ENCODE measurements at regions not wholly inside any gene's neighbourhood (a gene's known extent, or its start where the extent isn't known, plus 50 kb on each side); places are given as distances from the start of the nearest gene placed in this dataset.

- FAIRE-seq (no peak), DNase-seq (no peak)
- Histone ChIP-seq H3K36me3 (ENCODE audit: control insufficient read depth in 2 of 3, insufficient read depth in 3 of 3, low read length in 3 of 3) (no peaks in the 10 kb centered on the region), H3K9me3 (ENCODE audit: control insufficient read depth in 2 of 3, insufficient read depth in 1 of 3, low read length in 3 of 3) (no peaks in the 10 kb centered on the region), H3K27ac (ENCODE audit: low read depth in 2 of 2, low read length in 2 of 2) (no peak overlapping the region), H3K27me3 (ENCODE audit: control insufficient read depth, insufficient read depth, low read length) (no peaks in the 10 kb centered on the region), H3K4me3 (ENCODE audit: low read length in 3 of 3) (no peak overlapping the region), H3K9ac (ENCODE audit: low read length in 3 of 3) (no peak overlapping the region), H3K4me1 (ENCODE audit: control insufficient read depth in 2 of 3, insufficient read depth in 2 of 3, low read depth in 1 of 3, low read length in 3 of 3) (peaks cover 0 to 14% (median 0%) of the 10 kb centered on the region in 3 donors)
- TF ChIP-seq CTCF (IDR thresholded peaks at IDR 0.05; ENCODE audit: borderline replicate concordance, extremely low read depth, insufficient read depth): no peak
- intact Hi-C loops (cut with DNase I): no loop called here
Observed at GRCh38 chr6:146881228-146882181, 282.7 kb downstream of the ADGB start.

- H3K36me3 ChIP-seq (ENCODE audit: control insufficient read depth in 2 of 3, insufficient read depth in 3 of 3, low read length in 3 of 3): no peaks in the 10 kb centered on the region
- no peak overlapping the region for H3K27ac ChIP-seq (ENCODE audit: low read depth in 2 of 2, low read length in 2 of 2)
- no peaks in the 10 kb centered on the region for H3K9me3 ChIP-seq (ENCODE audit: control insufficient read depth in 2 of 3, insufficient read depth in 1 of 3, low read length in 3 of 3)
- H3K27me3 ChIP-seq (ENCODE audit: control insufficient read depth, insufficient read depth, low read length): no peaks in the 10 kb centered on the region
- no peak for TF ChIP-seq CTCF (IDR thresholded peaks at IDR 0.05; ENCODE audit: borderline replicate concordance, extremely low read depth, insufficient read depth)
- peaks cover 0 to 5% (median 0%) of the 10 kb centered on the region in 3 donors for H3K4me1 ChIP-seq (ENCODE audit: control insufficient read depth in 2 of 3, insufficient read depth in 2 of 3, low read depth in 1 of 3, low read length in 3 of 3)
- no peak overlapping the region for H3K4me3 ChIP-seq (ENCODE audit: low read length in 3 of 3)
- intact Hi-C loops (cut with DNase I): no loop called here
- DNase-seq (no peak), FAIRE-seq (no peak)
- H3K9ac ChIP-seq (ENCODE audit: low read length in 3 of 3): no peak overlapping the region
Observed at GRCh38 chr6:146883640-146884531, 285.1 kb downstream of the ADGB start.

GRCh38 chr6:146884728-146885127 is 286.0 kb downstream of the ADGB start:
- intact Hi-C loops (cut with DNase I): no loop called here
- FAIRE-seq (peak; percentile 52), DNase-seq (peak in 2 of 5 donors; percentile 45 to 53)
- H3K4me1 ChIP-seq (ENCODE audit: control insufficient read depth in 2 of 3, insufficient read depth in 2 of 3, low read depth in 1 of 3, low read length in 3 of 3): peaks cover 0 to 5% (median 0%) of the 10 kb centered on the region in 3 donors
- peak overlapping the region in 1 of 2 donors; percentile 5 for H3K27ac ChIP-seq (ENCODE audit: low read depth in 2 of 2, low read length in 2 of 2)
- no peaks in the 10 kb centered on the region for H3K36me3 ChIP-seq (ENCODE audit: control insufficient read depth in 2 of 3, insufficient read depth in 3 of 3, low read length in 3 of 3)
- H3K27me3 ChIP-seq (ENCODE audit: control insufficient read depth, insufficient read depth, low read length): no peaks in the 10 kb centered on the region
- H3K9me3 ChIP-seq (ENCODE audit: control insufficient read depth in 2 of 3, insufficient read depth in 1 of 3, low read length in 3 of 3): no peaks in the 10 kb centered on the region
- H3K4me3 ChIP-seq (ENCODE audit: low read length in 3 of 3): no peak overlapping the region
- no peak for TF ChIP-seq CTCF (IDR thresholded peaks at IDR 0.05; ENCODE audit: borderline replicate concordance, extremely low read depth, insufficient read depth)
- H3K9ac ChIP-seq (ENCODE audit: low read length in 3 of 3): no peak overlapping the region
